K562 (cell line): ENCODE measurements at regions not wholly inside any gene's neighbourhood (a gene's known extent, or its start where the extent isn't known, plus 50 kb on each side); places are given as distances from the start of the nearest gene placed in this dataset.
A peak's percentile ranks its signal among the peaks of the same experiment; 100 is the strongest.

Source experiments
- ARHGAP35 ChIP-seq: fragments of 450-650 bp; IDR thresholded peaks from 2 replicates; pipeline ENCODE4 v1.6.1; 2018; ENCODE audit not compliant: partially characterized antibody
- CCAR2 ChIP-seq: fragments of 200-400 bp; formaldehyde crosslinking; IDR thresholded peaks from 2 replicates; pipeline ENCODE4 v1.6.1; 2017; ENCODE audit warnings: mild to moderate bottlenecking, low read depth, low read length
- DPF2 ChIP-seq: fragments of 450-650 bp; IDR thresholded peaks from 2 replicates; pipeline ENCODE4 v1.6.1; 2016
- ELF1 ChIP-seq: fragments of 200-800 bp; sonication (Bioruptor generic); IDR thresholded peaks from 2 replicates; pipeline ENCODE4 v1.6.1; 2016; ENCODE audit warnings: missing genetic modification characterization, missing compliant biosample characterization
- HDAC8 ChIP-seq: fragments of 450-650 bp; IDR thresholded peaks from 2 replicates; pipeline ENCODE4 v1.6.1; 2016; ENCODE audit warnings: mild to moderate bottlenecking, missing genetic modification characterization, moderate library complexity, missing compliant biosample characterization
- HNRNPL ChIP-seq: fragments of 200-400 bp; formaldehyde crosslinking; IDR thresholded peaks from 2 replicates; pipeline ENCODE4 v1.6.1; 2017; ENCODE audit warnings: low read depth, mild to moderate bottlenecking, low read length
- MTA2 ChIP-seq: fragments of 450-650 bp; IDR thresholded peaks from 2 replicates; pipeline ENCODE4 v1.6.1; 2016; ENCODE audit warnings: low read depth
- MTF1 ChIP-seq: fragments of 250-450 bp; sonication (Bioruptor Pico); IDR thresholded peaks from 2 replicates; pipeline ENCODE4 v1.9.0; 2021; ENCODE audit warnings: moderate library complexity, mild to moderate bottlenecking, inconsistent platforms, borderline replicate concordance
- NFE2L1 ChIP-seq: fragments of 450-650 bp; IDR thresholded peaks from 2 replicates; pipeline ENCODE4 v1.6.1; 2016; ENCODE audit warnings: missing genetic modification characterization, low read depth, mild to moderate bottlenecking, missing compliant biosample characterization, moderate library complexity, borderline replicate concordance
- NFIC ChIP-seq: fragments of 450-650 bp; IDR thresholded peaks from 2 replicates; pipeline ENCODE4 v1.6.1; 2017; ENCODE audit warnings: mild to moderate bottlenecking, inconsistent platforms
- NRF1 ChIP-seq, 2 experiments: fragments of 450-650 bp; IDR thresholded peaks in 1 of 2; conservative IDR thresholded peaks in 1 of 2; 2 replicates each; pipeline ENCODE4 v1.6.1; 2014; ENCODE audit warnings: mild to moderate bottlenecking in 2 of 2
- POLR2A ChIP-seq: fragments of 450-650 bp; conservative IDR thresholded peaks from 2 replicates; pipeline ENCODE4 v1.6.1; 2016
- PPARD ChIP-seq: fragments of 250-450 bp; sonication (Bioruptor Pico); IDR thresholded peaks from 2 replicates; pipeline ENCODE4 v1.8.0; 2022; ENCODE audit warnings: inconsistent platforms, mild to moderate bottlenecking, moderate library complexity
- SAP30 ChIP-seq: fragments of 200-600 bp; sonication (generic); IDR thresholded peaks from 2 replicates; pipeline ENCODE4 v1.6.1; 2012; ENCODE audit warnings: borderline replicate concordance, low read depth, mild to moderate bottlenecking, moderate library complexity, low read length, control low read depth, inconsistent platforms; ENCODE audit not compliant: insufficient read depth, poor library complexity, severe bottlenecking
- SMARCA4 ChIP-seq: fragments of 450-650 bp; IDR thresholded peaks from 2 replicates; pipeline ENCODE4 v1.6.1; 2016
- TAF9B ChIP-seq: fragments of 450-650 bp; IDR thresholded peaks from 2 replicates; pipeline ENCODE4 v1.6.1; 2018; ENCODE audit warnings: mild to moderate bottlenecking; ENCODE audit not compliant: partially characterized antibody
- TCF3 ChIP-seq: sonication (generic); formaldehyde crosslinking; IDR thresholded peaks from 2 replicates; pipeline ENCODE4 v1.4.0; 2020; ENCODE audit warnings: mild to moderate bottlenecking, missing genetic modification reagents
- ZBTB1 ChIP-seq: sonication (generic); formaldehyde crosslinking; IDR thresholded peaks from 2 replicates; pipeline ENCODE4 v1.8.1; 2023; ENCODE audit warnings: missing genetic modification reagents, low read depth, mild to moderate bottlenecking, borderline replicate concordance
- ZNF696 ChIP-seq: fragments of 250-450 bp; sonication (Bioruptor Pico); conservative IDR thresholded peaks from 2 replicates; pipeline ENCODE4 v1.4.0; 2020; ENCODE audit warnings: mild to moderate bottlenecking, moderate library complexity
- ZSCAN32 ChIP-seq: fragments of 450-650 bp; formaldehyde crosslinking; IDR thresholded peaks from 2 replicates; pipeline ENCODE4 v1.4.0; 2020; ENCODE audit warnings: mild to moderate bottlenecking, moderate library complexity
- TF ChIP-seq, protein P1 (sequence below): fragments of 200-400 bp; formaldehyde crosslinking; IDR thresholded peaks from 2 replicates; pipeline ENCODE4 v1.6.1; 2017; ENCODE audit warnings: mild to moderate bottlenecking, low read depth, low read length, moderate library complexity
- TF ChIP-seq, protein P2 (sequence below): fragments of 450-650 bp; IDR thresholded peaks from 2 replicates; pipeline ENCODE4 v1.6.1; 2016
- TF ChIP-seq, protein P3 (sequence below), 2 experiments: fragments of 250-450 bp in 1 of 2; fragments of 450-650 bp in 1 of 2; sonication (Bioruptor Pico) in 1 of 2; IDR thresholded peaks; 2 replicates each; pipeline versions ENCODE4 v1.6.1 to v1.8.0; 2016 to 2021; ENCODE audit warnings: mild to moderate bottlenecking in 2 of 2, moderate library complexity in 2 of 2, missing compliant biosample characterization in 1 of 2, missing genetic modification characterization in 1 of 2
- TF ChIP-seq, protein P4 (sequence below): sonication (generic); IDR thresholded peaks from 2 replicates; pipeline ENCODE4 v1.6.1; 2016
- TF ChIP-seq, protein P5 (sequence below): sonication (generic); formaldehyde crosslinking; IDR thresholded peaks from 2 replicates; pipeline ENCODE4 v1.8.1; 2022; ENCODE audit warnings: missing genetic modification reagents

DNA sequence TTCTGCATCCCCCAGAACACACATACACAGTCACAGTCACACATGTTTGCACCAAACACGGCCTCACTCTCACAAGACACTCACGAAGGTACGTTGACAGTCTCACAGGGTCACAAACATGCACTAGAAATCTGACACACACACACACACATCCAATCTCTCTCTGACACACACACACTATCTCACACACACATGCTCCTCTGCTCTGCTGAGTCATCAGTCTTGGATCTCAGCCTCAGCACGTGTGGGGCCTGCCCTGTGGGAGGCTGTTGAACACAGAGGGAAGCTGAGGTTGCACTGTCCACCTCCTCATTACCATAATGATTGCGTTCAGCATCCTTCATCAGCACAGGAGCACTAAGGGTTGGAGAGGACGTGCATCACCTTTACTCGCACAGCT lies 188.8 kb downstream of the MTRR start (continued):
- no peak for TF ChIP-seq PPARD (CRISPR knock-in tag)
- no peak for TF ChIP-seq POLR2A
- TF ChIP-seq, protein P1, sequence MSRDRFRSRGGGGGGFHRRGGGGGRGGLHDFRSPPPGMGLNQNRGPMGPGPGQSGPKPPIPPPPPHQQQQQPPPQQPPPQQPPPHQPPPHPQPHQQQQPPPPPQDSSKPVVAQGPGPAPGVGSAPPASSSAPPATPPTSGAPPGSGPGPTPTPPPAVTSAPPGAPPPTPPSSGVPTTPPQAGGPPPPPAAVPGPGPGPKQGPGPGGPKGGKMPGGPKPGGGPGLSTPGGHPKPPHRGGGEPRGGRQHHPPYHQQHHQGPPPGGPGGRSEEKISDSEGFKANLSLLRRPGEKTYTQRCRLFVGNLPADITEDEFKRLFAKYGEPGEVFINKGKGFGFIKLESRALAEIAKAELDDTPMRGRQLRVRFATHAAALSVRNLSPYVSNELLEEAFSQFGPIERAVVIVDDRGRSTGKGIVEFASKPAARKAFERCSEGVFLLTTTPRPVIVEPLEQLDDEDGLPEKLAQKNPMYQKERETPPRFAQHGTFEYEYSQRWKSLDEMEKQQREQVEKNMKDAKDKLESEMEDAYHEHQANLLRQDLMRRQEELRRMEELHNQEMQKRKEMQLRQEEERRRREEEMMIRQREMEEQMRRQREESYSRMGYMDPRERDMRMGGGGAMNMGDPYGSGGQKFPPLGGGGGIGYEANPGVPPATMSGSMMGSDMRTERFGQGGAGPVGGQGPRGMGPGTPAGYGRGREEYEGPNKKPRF: no peak
- TF ChIP-seq DPF2: peak; percentile 85
- no peak for TF ChIP-seq CCAR2
- TF ChIP-seq ZSCAN32 (CRISPR knock-in tag): no peak
- no peak for TF ChIP-seq ARHGAP35
- no peak for TF ChIP-seq ZNF696
- TF ChIP-seq ELF1 (tag): no peak
- TF ChIP-seq NRF1 (conservative IDR thresholded peaks at IDR 0.05 in 1 of 2, IDR thresholded peaks at IDR 0.05 in 1 of 2): no peak
- peak; percentile 54 for TF ChIP-seq SMARCA4
- peak; percentile 65 for TF ChIP-seq MTA2
- TF ChIP-seq, protein P2, sequence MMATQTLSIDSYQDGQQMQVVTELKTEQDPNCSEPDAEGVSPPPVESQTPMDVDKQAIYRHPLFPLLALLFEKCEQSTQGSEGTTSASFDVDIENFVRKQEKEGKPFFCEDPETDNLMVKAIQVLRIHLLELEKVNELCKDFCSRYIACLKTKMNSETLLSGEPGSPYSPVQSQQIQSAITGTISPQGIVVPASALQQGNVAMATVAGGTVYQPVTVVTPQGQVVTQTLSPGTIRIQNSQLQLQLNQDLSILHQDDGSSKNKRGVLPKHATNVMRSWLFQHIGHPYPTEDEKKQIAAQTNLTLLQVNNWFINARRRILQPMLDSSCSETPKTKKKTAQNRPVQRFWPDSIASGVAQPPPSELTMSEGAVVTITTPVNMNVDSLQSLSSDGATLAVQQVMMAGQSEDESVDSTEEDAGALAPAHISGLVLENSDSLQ: peak; percentile 39; the same call in 1 of the 2 replicates
- TF ChIP-seq HNRNPL: no peak
- TF ChIP-seq ZBTB1: no peak
- no peak for TF ChIP-seq HDAC8 (tag)
- no peak for TF ChIP-seq SAP30
- TF ChIP-seq MTF1 (CRISPR knock-in tag): no peak
- TF ChIP-seq, protein P3, sequence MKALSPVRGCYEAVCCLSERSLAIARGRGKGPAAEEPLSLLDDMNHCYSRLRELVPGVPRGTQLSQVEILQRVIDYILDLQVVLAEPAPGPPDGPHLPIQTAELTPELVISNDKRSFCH (CRISPR knock-in tag; IDR thresholded peaks at IDR 0.05): no peak
- TF ChIP-seq, protein P3 (tag; IDR thresholded peaks at IDR 0.05): no peak
- TF ChIP-seq TCF3 (CRISPR knock-in tag): peak; percentile 87
- peak; percentile 96 for TF ChIP-seq NFIC
- TF ChIP-seq, protein P4, sequence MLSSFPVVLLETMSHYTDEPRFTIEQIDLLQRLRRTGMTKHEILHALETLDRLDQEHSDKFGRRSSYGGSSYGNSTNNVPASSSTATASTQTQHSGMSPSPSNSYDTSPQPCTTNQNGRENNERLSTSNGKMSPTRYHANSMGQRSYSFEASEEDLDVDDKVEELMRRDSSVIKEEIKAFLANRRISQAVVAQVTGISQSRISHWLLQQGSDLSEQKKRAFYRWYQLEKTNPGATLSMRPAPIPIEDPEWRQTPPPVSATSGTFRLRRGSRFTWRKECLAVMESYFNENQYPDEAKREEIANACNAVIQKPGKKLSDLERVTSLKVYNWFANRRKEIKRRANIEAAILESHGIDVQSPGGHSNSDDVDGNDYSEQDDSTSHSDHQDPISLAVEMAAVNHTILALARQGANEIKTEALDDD: no peak
- TF ChIP-seq, protein P5, sequence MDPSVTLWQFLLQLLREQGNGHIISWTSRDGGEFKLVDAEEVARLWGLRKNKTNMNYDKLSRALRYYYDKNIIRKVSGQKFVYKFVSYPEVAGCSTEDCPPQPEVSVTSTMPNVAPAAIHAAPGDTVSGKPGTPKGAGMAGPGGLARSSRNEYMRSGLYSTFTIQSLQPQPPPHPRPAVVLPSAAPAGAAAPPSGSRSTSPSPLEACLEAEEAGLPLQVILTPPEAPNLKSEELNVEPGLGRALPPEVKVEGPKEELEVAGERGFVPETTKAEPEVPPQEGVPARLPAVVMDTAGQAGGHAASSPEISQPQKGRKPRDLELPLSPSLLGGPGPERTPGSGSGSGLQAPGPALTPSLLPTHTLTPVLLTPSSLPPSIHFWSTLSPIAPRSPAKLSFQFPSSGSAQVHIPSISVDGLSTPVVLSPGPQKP: no peak
- TF ChIP-seq TAF9B: peak; percentile 44
- TF ChIP-seq NFE2L1 (tag): no peak
